Transverse colon (tissue), 4 donors: ENCODE measurements at regions not wholly inside any gene's neighbourhood (a gene's known extent, or its start where the extent isn't known, plus 50 kb on each side); places are given as distances from the start of the nearest gene placed in this dataset.

Experiments
- DNase-seq: peaks from one replicate; pipeline ENCODE4 v3.0.0-alpha.2; 2019
- H3K27ac ChIP-seq, 4 donors: fragments of 200-600 bp; sonication (generic); 2 replicates each; pipeline ENCODE4 v1.5.1; 2016 to 2018; ENCODE audit warnings: inconsistent platforms in 4 of 4
- H3K27me3 ChIP-seq: fragments of 200-600 bp; sonication (generic); 2 replicates; pipeline ENCODE4 v1.5.1; 2017; ENCODE audit warnings: inconsistent platforms
- H3K36me3 ChIP-seq, 4 donors: fragments of 200-600 bp; sonication (generic); 2 replicates each; pipeline ENCODE4 v1.5.1; 2017 to 2019; ENCODE audit warnings: inconsistent platforms in 4 of 4
- H3K4me1 ChIP-seq, 4 donors: fragments of 200-600 bp; sonication (generic); 2 replicates each; pipeline ENCODE4 v1.5.1; 2017 to 2020; ENCODE audit warnings: inconsistent platforms in 4 of 4
- H3K4me3 ChIP-seq, 4 donors: fragments of 200-600 bp; sonication (generic); 1 replicate in 1 of 4; 2 replicates in 3 of 4; pipeline versions ENCODE4 v1.5.1 to v1.6.1; 2017 to 2019; ENCODE audit warnings: inconsistent platforms in 4 of 4
- H3K9me3 ChIP-seq, 2 donors: fragments of 200-600 bp; sonication (generic); 2 replicates each; pipeline ENCODE4 v1.5.1; 2017 to 2019; ENCODE audit warnings: inconsistent platforms in 2 of 2
- CTCF ChIP-seq, 5 experiments: fragments of 200-600 bp in 3 of 5; fragments of 450-650 bp in 2 of 5; sonication (generic) in 3 of 5; IDR thresholded peaks; 1 replicate in 2 of 5; 2 replicates in 3 of 5; pipeline ENCODE4 v1.5.1; 2016 to 2017; ENCODE audit warnings: antibody characterized with exemption in 5 of 5, inconsistent platforms in 3 of 5, mild to moderate bottlenecking in 2 of 5, moderate library complexity in 1 of 5
- EP300 ChIP-seq: sonication (generic); formaldehyde crosslinking; IDR thresholded peaks from one replicate; pipeline ENCODE4 v1.6.1; 2017; ENCODE audit warnings: antibody characterized with exemption, low read depth
- POLR2A ChIP-seq: fragments of 450-650 bp; IDR thresholded peaks from one replicate; pipeline ENCODE4 v1.6.1; 2016; ENCODE audit warnings: antibody characterized with exemption, mild to moderate bottlenecking, moderate library complexity
- POLR2AphosphoS5 ChIP-seq, 3 donors: sonication (generic); formaldehyde crosslinking; IDR thresholded peaks; one replicate each; pipeline ENCODE4 v1.6.1; 2016; ENCODE audit warnings: antibody characterized with exemption in 3 of 3
- WGBS, 2 donors: methylation state at CpG; one replicate each; pipeline ENCODE4 v1.1.5; 2018; ENCODE audit warnings: low coverage in 1 of 2; 5-methylcytosine and 5-hydroxymethylcytosine counted together
- in situ Hi-C, 4 donors: fragments of 200-750 bp; cut with MboI; loops; one replicate each; pipeline versions ENCODE4 v1.15.0 to v1.15.1; 2017; ENCODE audit warnings: low sequenced_read_pairs in 3 of 4, low pct_ligation_motif_present in 1 of 4, low pct_unique_long_range_greater_than_20kb in 1 of 4
- intact Hi-C: fragments of 100-400 bp; cut with DNase I; formaldehyde crosslinking; loops from one replicate; pipeline ENCODE4 v1.15.1; 2023; ENCODE audit warnings: low total_unique reads

GRCh38 chr12:75656648-75657047 lies 145.2 kb upstream of the KRR1 start:
- in situ Hi-C loops, result no loop called here
- Histone ChIP-seq H3K4me3 (no peak overlapping the region), H3K27me3 (no peaks in the 10 kb centered on the region), H3K36me3 (no peaks in the 10 kb centered on the region), H3K9me3 (no peaks in the 10 kb centered on the region), H3K4me1 (peaks cover 0 to 6% (median 0%) of the 10 kb centered on the region in 4 donors), H3K27ac (no peak overlapping the region)
- no peak for TF ChIP-seq POLR2A
- no peak for TF ChIP-seq EP300
- no peak for TF ChIP-seq POLR2AphosphoS5 (IDR thresholded peaks at IDR 0.05)
- TF ChIP-seq CTCF (IDR thresholded peaks at IDR 0.05), result no peak
- no peak for DNase-seq
- intact Hi-C loops, result no loop called here
- WGBS, 2 donors, result 29 to 88% methylated on average over 1 of the region's 1 CpG

- Histone ChIP-seq H3K27ac (no peak overlapping the region), H3K9me3 (no peaks in the 10 kb centered on the region), H3K27me3 (no peaks in the 10 kb centered on the region), H3K4me3 (no peak overlapping the region), H3K4me1 (peaks cover 0 to 6% (median 0%) of the 10 kb centered on the region in 4 donors), H3K36me3 (no peaks in the 10 kb centered on the region)
- no peak for TF ChIP-seq POLR2AphosphoS5 (IDR thresholded peaks at IDR 0.05)
- no peak for TF ChIP-seq EP300
- no peak for TF ChIP-seq POLR2A
- no peak for TF ChIP-seq CTCF (IDR thresholded peaks at IDR 0.05)
- intact Hi-C loops, result no loop called here
- in situ Hi-C loops, result no loop called here
- no peak for DNase-seq
Observed at GRCh38 chr12:75656210-75656609, 144.8 kb upstream of the KRR1 start.

GRCh38 chr12:75655315-75655806 lies 144.0 kb upstream of the KRR1 start:
- Histone ChIP-seq H3K4me3 (no peak overlapping the region), H3K27me3 (no peaks in the 10 kb centered on the region), H3K27ac (no peak overlapping the region), H3K4me1 (peaks cover 0 to 6% (median 0%) of the 10 kb centered on the region in 4 donors), H3K9me3 (no peaks in the 10 kb centered on the region), H3K36me3 (no peaks in the 10 kb centered on the region)
- TF ChIP-seq POLR2AphosphoS5 (IDR thresholded peaks at IDR 0.05) (no peak), CTCF (IDR thresholded peaks at IDR 0.05) (no peak), EP300 (no peak), POLR2A (no peak)
- WGBS, 2 donors, result 81 to 84% methylated on average over 4 of the region's 4 CpGs
- intact Hi-C loops, result no loop called here
- in situ Hi-C loops, result no loop called here
- no peak for DNase-seq

GRCh38 chr12:75651342-75651695 lies 139.9 kb upstream of the KRR1 start:
- H3K4me1 ChIP-seq, result no peaks in the 10 kb centered on the region
- intact Hi-C loops (no loop called here), in situ Hi-C loops (no loop called here)
- TF ChIP-seq CTCF (IDR thresholded peaks at IDR 0.05) (no peak), EP300 (no peak), POLR2A (no peak), POLR2AphosphoS5 (IDR thresholded peaks at IDR 0.05) (no peak)
- H3K27me3 ChIP-seq, result no peaks in the 10 kb centered on the region
- H3K27ac ChIP-seq, result no peak overlapping the region
- DNase-seq, result no peak
- WGBS, 2 donors, result 87 to 89% methylated on average over 1 to 2 of the region's 2 CpGs
- no peaks in the 10 kb centered on the region for H3K9me3 ChIP-seq
- H3K4me3 ChIP-seq, result no peak overlapping the region
- no peaks in the 10 kb centered on the region for H3K36me3 ChIP-seq
